B cell (primary cell): ENCODE measurements at regions not wholly inside any gene's neighbourhood (a gene's known extent, or its start where the extent isn't known, plus 50 kb on each side); places are given as distances from the start of the nearest gene placed in this dataset.

Source experiments
- ATAC-seq: fragments of 200-7000 bp; cut with Tn5 transposase; one replicate; pipeline ENCODE4 v1.10.0; 2021; ENCODE audit warnings: low read depth, mild to moderate bottlenecking, moderate number of reproducible peaks, moderate library complexity
- CTCF ChIA-PET: fragments of 350-600 bp; sonication (Branson Sonifier 250); formaldehyde crosslinking; loops from one replicate; lab custom pipeline; 2021; ENCODE audit warnings: antibody characterized with exemption, inconsistent platforms; lab: Charles Lee
- POLR2A ChIA-PET: fragments of 350-600 bp; sonication (Branson Sonifier 250); formaldehyde crosslinking; loops from one replicate; lab custom pipeline; 2021; ENCODE audit warnings: antibody characterized with exemption; lab: Charles Lee
- DNase-seq: peaks from one replicate; pipeline ENCODE4 v3.0.0; 2013
- H2AFZ ChIP-seq: 2 replicates; pipeline ENCODE4 v1.6.1; 2012; ENCODE audit warnings: mild to moderate bottlenecking, low read depth, low read length; ENCODE audit not compliant: insufficient read depth, poor library complexity, severe bottlenecking
- H3K27ac ChIP-seq, 2 donors: 1 replicate in 1 of 2; 2 replicates in 1 of 2; pipeline ENCODE4 v1.5.1; 2012 to 2013; ENCODE audit warnings: low read length in 2 of 2, mild to moderate bottlenecking in 2 of 2, moderate library complexity in 1 of 2
- H3K27me3 ChIP-seq, 4 experiments: fragments of 200-600 bp in 1 of 4; sonication (generic) in 1 of 4; replicated peaks in 1 of 4; 1 replicate in 2 of 4; 2 replicates in 2 of 4; pipeline versions ENCODE4 v1.6.1 to v1.7.0; 2013 to 2016; ENCODE audit warnings: low read length in 3 of 4, mild to moderate bottlenecking in 2 of 4, mixed read lengths in 1 of 4, moderate library complexity in 1 of 4; ENCODE audit not compliant: insufficient read depth in 4 of 4, control insufficient read depth in 3 of 4; ENCODE audit errors: control extremely low read depth in 1 of 4
- H3K36me3 ChIP-seq, 2 experiments: replicated peaks in 1 of 2; 1 replicate in 1 of 2; 2 replicates in 1 of 2; pipeline versions ENCODE4 v1.6.1 to v1.7.1; 2013; ENCODE audit warnings: low read length in 1 of 2; ENCODE audit not compliant: insufficient read depth in 2 of 2, control insufficient read depth in 1 of 2; ENCODE audit errors: control extremely low read depth in 1 of 2, extremely low read depth in 1 of 2
- H3K4me1 ChIP-seq, 2 donors: fragments of 200-600 bp in 1 of 2; sonication (generic) in 1 of 2; 1 replicate in 1 of 2; 2 replicates in 1 of 2; pipeline versions ENCODE4 v1.5.1 to v1.6.1; 2013 to 2017; ENCODE audit warnings: low read length in 2 of 2; ENCODE audit not compliant: control insufficient read depth in 2 of 2, insufficient read depth in 2 of 2
- H3K4me2 ChIP-seq: replicated peaks from 2 replicates; pipeline ENCODE3; 2012; ENCODE audit warnings: mild to moderate bottlenecking, low read depth, low read length; ENCODE audit not compliant: poor library complexity, severe bottlenecking
- H3K4me3 ChIP-seq, 5 experiments: fragments of 200-600 bp in 1 of 5; sonication (generic) in 1 of 5; 1 replicate in 3 of 5; 2 replicates in 2 of 5; pipeline versions ENCODE4 v1.5.1 to v1.7.0; 2011 to 2016; ENCODE audit warnings: low read length in 4 of 5, mild to moderate bottlenecking in 4 of 5, low read depth in 2 of 5, control low read depth in 1 of 5, moderate library complexity in 1 of 5; ENCODE audit not compliant: insufficient read depth in 1 of 5; ENCODE audit errors: control extremely low read depth in 1 of 5, extremely low read depth in 1 of 5
- H3K79me2 ChIP-seq: fragments of 200-600 bp; sonication (generic); one replicate; pipeline ENCODE4 v1.6.0; 2016; ENCODE audit warnings: low read length; ENCODE audit not compliant: control insufficient read depth, insufficient read depth
- H3K9ac ChIP-seq: fragments of 200-600 bp; sonication (generic); 2 replicates; pipeline ENCODE4 v1.6.1; 2017; ENCODE audit warnings: mild to moderate bottlenecking, low read length, moderate library complexity
- H3K9me3 ChIP-seq, 3 donors: one replicate each; pipeline versions ENCODE4 v1.6.1 to v1.7.1; 2013; ENCODE audit warnings: low read length in 2 of 3; ENCODE audit not compliant: control insufficient read depth in 2 of 3, insufficient read depth in 1 of 3; ENCODE audit errors: control extremely low read depth in 1 of 3
- H4K20me1 ChIP-seq: 2 replicates; pipeline ENCODE4 v1.6.0; 2012; ENCODE audit warnings: mild to moderate bottlenecking, low read length; ENCODE audit not compliant: insufficient read depth, control insufficient read depth, poor library complexity, severe bottlenecking
- H3K27ac Mint-ChIP-seq: one replicate; pipeline ENCODE4 v1.8.0; 2021; ENCODE audit warnings: mixed read lengths
- H3K27me3 Mint-ChIP-seq: one replicate; pipeline ENCODE4 v1.8.0; 2021; ENCODE audit warnings: mixed read lengths
- H3K4me1 Mint-ChIP-seq: one replicate; pipeline ENCODE4 v1.8.0; 2021; ENCODE audit warnings: mixed read lengths
- H3K4me3 Mint-ChIP-seq: one replicate; pipeline ENCODE4 v1.8.0; 2021; ENCODE audit warnings: mixed read lengths
- H3K9me3 Mint-ChIP-seq: one replicate; pipeline ENCODE4 v1.8.0; 2022; ENCODE audit warnings: mixed read lengths; ENCODE audit not compliant: insufficient read depth
- EZH2 ChIP-seq: IDR thresholded peaks from 2 replicates; pipeline ENCODE4 v1.6.1; 2012; ENCODE audit warnings: borderline replicate concordance, low read depth, mild to moderate bottlenecking, moderate library complexity, low read length; ENCODE audit not compliant: insufficient read depth, poor library complexity, severe bottlenecking
- WGBS: methylation state at CpG from one replicate; pipeline ENCODE4 v1.1.5; 2013; ENCODE audit warnings: missing lambda C conversion rate; ENCODE audit not compliant: insufficient coverage; 5-methylcytosine and 5-hydroxymethylcytosine counted together
- intact Hi-C: fragments of 100-400 bp; cut with micrococcal nuclease; formaldehyde crosslinking; loops from one replicate; pipeline ENCODE4 v1.10.0; 2022
- TF ChIP-seq, protein P1 (sequence below): fragments of 200-600 bp; IDR thresholded peaks from one replicate; pipeline ENCODE4 v1.8.0; 2022; ENCODE audit warnings: antibody characterized with exemption, mild to moderate bottlenecking

GRCh38 chr10:84704101-84704500 is 375.7 kb downstream of the CCSER2 start:
- ChIA-PET CTCF (interaction anchor here (0.7 kb wide), 1 partner anchor 1042 kb away, joined by 3 read pairs; no protein-coding TSS in a partner anchor), POLR2A (no interaction called here)
- intact Hi-C loops = no loop called here
- Histone ChIP-seq H3K36me3 (no peaks in the 10 kb centered on the region), H4K20me1 (no peaks in the 10 kb centered on the region), H3K79me2 (no peaks in the 10 kb centered on the region), H3K27ac (no peak overlapping the region), H3K4me3 (no peak overlapping the region), H3K9me3 (peaks cover 0 to 7% (median 0%) of the 10 kb centered on the region in 3 donors), H3K9ac (no peak overlapping the region), H3K4me1 (no peaks in the 10 kb centered on the region), H2AFZ (no peak overlapping the region), H3K27me3 (no peaks in the 10 kb centered on the region), H3K4me2 (no peak overlapping the region)
- no peak overlapping the region for H3K27ac Mint-ChIP-seq
- ATAC-seq = no peak
- no peaks in the 10 kb centered on the region for H3K9me3 Mint-ChIP-seq
- TF ChIP-seq EZH2 = no peak
- TF ChIP-seq, protein P1, sequence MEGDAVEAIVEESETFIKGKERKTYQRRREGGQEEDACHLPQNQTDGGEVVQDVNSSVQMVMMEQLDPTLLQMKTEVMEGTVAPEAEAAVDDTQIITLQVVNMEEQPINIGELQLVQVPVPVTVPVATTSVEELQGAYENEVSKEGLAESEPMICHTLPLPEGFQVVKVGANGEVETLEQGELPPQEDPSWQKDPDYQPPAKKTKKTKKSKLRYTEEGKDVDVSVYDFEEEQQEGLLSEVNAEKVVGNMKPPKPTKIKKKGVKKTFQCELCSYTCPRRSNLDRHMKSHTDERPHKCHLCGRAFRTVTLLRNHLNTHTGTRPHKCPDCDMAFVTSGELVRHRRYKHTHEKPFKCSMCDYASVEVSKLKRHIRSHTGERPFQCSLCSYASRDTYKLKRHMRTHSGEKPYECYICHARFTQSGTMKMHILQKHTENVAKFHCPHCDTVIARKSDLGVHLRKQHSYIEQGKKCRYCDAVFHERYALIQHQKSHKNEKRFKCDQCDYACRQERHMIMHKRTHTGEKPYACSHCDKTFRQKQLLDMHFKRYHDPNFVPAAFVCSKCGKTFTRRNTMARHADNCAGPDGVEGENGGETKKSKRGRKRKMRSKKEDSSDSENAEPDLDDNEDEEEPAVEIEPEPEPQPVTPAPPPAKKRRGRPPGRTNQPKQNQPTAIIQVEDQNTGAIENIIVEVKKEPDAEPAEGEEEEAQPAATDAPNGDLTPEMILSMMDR = no peak
- H3K27me3 Mint-ChIP-seq = peaks cover under 1% of the 10 kb centered on the region
- H3K4me1 Mint-ChIP-seq = no peaks in the 10 kb centered on the region
- H3K4me3 Mint-ChIP-seq = no peak overlapping the region
- no peak for DNase-seq
- 59% methylated on average over 3 of the region's 3 CpGs for WGBS

GRCh38 chr10:84706431-84706830 is 378.0 kb downstream of the CCSER2 start:
- intact Hi-C loops = no loop called here
- H3K9me3 Mint-ChIP-seq = no peaks in the 10 kb centered on the region
- H3K4me3 Mint-ChIP-seq = no peak overlapping the region
- Histone ChIP-seq H2AFZ (no peak overlapping the region), H3K27ac (no peak overlapping the region), H3K4me1 (no peaks in the 10 kb centered on the region), H3K9ac (no peak overlapping the region), H3K4me3 (no peak overlapping the region), H3K9me3 (peaks cover 0 to 7% (median 0%) of the 10 kb centered on the region in 3 donors), H3K36me3 (no peaks in the 10 kb centered on the region), H3K79me2 (no peaks in the 10 kb centered on the region), H4K20me1 (no peaks in the 10 kb centered on the region), H3K27me3 (no peaks in the 10 kb centered on the region), H3K4me2 (no peak overlapping the region)
- no peaks in the 10 kb centered on the region for H3K4me1 Mint-ChIP-seq
- no peak overlapping the region for H3K27ac Mint-ChIP-seq
- peaks cover 6% of the 10 kb centered on the region for H3K27me3 Mint-ChIP-seq
- WGBS = 56% methylated on average over 1 of the region's 1 CpG
- DNase-seq = no peak
- ChIA-PET POLR2A (no interaction called here), CTCF (no interaction called here)
- TF ChIP-seq, protein P1 = no peak
- no peak for TF ChIP-seq EZH2
- ATAC-seq = no peak
